ENCODE measurements at regions not wholly inside any gene's neighbourhood (a gene's known extent, or its start where the extent isn't known, plus 50 kb on each side); places are given as distances from the start of the nearest gene placed in this dataset.

DNA sequence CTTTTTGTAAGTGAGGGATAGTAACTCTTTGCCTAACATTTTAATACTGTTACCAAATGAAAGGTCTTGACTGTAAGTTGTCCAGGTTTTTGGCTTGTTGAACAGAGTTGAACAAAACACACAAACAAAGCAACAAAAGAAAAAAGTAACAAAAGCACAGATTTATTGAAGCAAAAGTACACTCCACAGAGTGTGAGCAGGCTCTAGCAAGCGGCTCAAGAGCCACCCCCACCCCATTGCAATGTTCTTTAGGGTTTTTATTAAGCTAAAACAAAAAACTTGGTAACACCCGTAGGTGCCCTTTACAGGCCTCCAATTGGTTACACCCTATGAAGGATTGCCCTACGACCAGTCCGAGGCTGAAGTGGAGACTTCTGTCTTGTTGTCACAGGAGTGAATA, 197.4 kb upstream of the MAP3K1 start:
- DNase-seq, result no peak

DNA sequence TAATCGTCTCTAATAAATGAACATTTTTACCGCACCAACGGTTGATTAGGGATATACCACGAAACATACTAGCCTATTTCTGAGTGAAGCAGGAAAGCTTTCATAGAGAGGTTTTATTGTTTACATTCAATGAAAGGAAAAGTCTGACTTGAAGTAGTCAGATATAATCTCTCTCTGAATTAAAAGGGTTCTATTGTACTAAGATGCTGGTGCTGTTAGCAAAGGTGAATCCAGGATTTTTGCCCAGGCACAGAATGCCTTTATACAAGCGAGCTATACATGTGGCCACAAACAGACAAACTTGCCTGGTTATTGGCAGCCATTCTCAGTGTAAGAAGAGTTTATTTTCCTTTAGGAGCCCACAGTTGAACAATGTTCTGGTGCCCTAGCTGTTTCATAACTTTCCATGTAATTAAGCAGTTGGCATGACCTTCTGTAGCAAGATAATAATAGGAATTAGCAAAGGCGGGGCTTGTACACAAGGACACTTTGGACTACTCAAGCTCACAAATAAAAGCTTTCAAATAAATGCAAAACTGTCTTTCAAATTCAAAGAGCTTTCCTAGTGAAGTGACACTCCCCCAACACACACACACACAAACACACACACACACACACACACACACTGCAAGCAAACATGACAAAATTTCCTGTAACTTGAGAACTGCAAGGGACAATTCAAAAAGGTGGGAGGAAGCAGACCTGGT, 198.7 kb upstream of the MAP3K1 start:
- DNase-seq, result no peak

DNA sequence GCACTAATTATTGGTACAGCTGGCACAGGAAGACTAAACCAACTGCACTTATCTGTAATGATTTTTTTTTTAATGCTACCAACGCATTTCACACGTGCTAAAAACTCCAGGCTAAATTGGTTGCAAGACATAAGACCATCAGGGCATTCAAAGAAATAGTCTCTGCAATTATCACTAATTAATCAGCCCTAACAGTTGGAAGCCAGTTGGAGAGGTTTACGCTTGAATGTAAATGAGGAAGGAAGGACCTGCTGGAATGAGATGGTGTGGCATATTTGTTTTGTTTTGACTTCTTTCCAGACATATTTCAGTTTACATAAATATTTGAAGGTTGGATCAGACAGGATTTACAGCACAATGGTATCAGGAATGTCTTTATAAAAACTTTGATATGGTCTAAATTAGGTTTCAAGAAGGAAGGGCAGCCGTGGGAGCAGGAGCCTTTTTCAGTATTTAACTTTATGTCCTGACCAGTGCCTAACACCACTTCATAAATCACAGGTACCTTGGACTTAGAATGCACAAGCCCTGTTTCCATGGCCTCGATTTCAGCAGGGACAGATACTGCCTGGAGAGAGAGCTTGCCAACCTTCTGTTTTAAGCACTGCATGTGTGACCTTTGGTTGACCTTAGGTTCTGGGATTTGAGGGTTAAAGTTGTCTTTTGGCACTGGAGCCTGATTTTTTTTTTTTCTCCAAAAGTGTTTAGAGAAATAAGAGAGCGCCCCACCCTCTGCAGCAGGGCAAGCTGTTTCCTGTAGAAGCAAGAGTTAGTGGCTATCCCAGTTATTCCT, 199.8 kb upstream of the MAP3K1 start:
- DNase-seq, result no peak

DNA sequence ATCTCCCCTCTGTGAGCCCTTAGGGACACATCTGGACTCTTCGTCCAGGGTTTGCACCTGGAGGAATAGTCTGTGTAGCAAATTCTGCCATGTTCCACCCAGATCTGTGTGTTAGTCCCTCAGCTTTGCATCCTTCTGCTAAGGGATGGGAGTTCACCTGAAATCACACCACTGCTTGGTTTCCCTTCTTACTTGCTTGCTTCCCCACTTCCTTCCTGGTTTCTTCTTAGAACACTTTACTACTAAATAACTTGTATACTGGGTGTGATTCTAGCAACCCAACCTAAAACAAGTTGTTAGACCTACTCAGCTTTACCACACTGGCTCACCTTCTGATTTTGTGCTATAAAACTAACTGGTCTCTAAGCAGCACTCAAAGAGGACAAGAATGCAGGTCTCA, 202.6 kb upstream of the MAP3K1 start:
- no peak for DNase-seq

GRCh38 chr5:56612353-56612752, 203.0 kb upstream of the MAP3K1 start:
- DNase-seq, result no peak

DNA sequence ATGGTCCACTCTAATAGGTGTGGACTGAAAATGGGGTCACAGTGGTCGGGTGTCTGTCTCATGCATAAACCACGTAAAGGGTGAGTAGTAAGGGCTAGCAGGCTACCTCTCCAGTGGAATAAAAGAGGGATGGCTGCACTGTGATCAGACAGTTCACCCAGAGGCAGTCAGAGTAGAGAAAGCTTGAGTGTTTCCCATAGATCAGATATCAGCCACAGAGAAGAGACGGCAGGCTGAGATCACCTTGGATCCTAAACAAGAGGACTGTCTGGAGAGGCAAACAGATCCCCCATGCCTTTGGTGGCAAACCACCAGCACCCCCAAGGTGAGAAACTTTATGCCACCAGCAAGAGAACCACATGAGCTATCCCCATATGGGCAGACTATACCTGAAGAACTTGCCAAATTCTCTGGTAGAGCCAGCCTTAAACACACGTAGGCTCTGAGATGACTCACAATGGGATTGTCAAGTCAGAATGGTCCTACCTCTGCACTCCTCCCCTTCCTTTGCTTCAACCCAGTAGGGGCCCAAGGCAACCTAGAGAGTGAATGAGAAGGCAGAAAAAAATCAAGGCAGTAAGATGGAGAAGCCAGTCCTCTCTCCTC, 205.2 kb upstream of the MAP3K1 start:
- DNase-seq, result no peak

DNA sequence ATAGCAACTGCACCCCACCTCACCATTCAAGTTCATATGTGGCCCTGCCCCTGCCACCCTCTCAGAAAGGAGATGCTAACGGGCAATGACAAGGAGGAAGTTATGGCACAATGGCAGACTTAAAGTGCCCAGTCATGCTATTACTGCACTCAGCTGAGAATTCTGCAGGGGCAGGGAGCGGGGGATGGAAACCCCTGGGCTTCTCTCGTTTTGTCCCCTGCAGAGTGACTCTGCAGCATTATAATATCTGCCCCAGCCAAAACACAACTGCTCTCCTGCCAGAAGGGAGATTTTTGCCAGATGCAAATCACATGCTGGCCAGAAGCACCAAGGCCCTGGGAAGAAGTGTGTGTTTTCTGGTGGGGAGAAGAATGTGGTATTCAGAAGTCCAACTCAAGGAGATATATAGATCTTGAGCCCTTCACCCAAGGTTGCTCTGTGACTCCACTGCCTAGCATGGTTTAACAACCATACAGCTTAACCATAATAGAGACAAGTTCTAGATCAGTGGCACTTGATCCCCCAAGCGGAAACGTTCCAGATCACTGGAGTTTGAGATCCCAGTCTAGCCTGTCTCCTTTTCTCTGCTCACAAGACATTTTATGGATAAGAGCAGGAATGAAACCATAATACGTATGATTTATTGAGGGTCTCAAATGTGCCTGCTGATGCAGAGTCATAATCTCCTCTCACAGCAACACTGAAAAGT, 207.0 kb upstream of the MAP3K1 start:
- peak; percentile 90 for DNase-seq

- no peak for DNase-seq
Observed at GRCh38 chr5:56607551-56607950, 207.8 kb upstream of the MAP3K1 start.

DNA sequence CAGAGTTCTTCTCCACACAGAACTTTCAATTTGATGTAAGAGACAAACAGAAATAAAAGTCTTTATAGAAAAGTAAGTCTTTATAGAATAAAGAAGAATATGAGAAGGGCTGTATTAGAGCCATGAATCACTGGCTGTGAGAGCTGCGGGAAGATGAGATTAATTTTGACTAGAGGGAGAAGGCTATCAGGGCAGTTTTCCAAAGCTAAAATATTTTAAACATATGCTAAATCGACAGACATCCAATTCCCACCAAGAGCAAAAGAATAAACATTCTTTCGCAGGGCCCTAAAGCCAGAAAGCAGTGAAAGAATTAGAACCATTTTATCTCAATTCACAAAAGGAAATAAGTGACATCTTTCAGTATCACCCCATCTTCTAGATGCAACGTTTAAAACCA, 208.3 kb upstream of the MAP3K1 start:
- DNase-seq, result no peak

GRCh38 chr5:56606192-56606591, 209.2 kb upstream of the MAP3K1 start:
- no peak for DNase-seq

DNA sequence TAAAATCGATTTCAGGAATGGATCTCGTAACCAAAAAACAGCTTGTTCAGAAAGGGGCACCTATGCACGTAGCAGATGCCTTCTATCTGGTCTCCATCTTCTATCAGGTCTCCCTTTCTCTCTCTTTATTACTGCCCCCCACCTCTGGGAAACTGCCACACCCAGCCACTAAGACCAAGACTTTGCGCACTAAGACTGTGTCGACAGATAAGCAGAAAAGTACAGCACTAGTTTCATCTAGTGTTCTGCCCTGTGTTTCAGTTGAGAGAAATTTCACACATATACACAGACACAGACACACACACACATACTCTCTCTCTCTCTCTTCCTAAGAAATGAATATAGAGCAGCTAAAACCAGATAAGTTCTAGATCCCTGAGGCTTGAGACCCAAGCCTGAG, 210.1 kb upstream of the MAP3K1 start:
- DNase-seq, result peak; percentile 75

- DNase-seq, result no peak
Observed at GRCh38 chr5:56601641-56602071, 213.7 kb upstream of the MAP3K1 start.

GRCh38 chr5:56598941-56599340, 216.4 kb upstream of the MAP3K1 start:
- DNase-seq, result no peak

DNA sequence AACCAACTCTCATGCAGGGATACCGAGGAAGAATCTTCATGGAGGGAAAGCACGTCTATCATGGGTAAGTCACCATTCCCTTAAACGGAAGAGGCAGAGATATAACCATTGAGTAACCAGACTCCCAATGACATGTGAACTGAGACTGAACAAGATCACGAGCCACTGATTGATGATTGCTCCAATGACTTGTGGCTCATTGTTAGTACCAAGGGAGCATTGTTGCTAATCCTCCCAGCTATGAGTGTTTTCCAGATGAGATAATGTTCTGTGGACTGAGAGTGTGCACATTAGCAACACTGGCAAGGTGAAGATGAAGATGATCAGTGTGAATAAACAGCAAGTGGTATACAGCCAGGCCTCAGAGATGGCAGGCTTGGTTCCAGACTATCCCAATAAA, 219.2 kb upstream of the MAP3K1 start:
- no peak for DNase-seq

GRCh38 chr5:56595566-56595965, 219.8 kb upstream of the MAP3K1 start:
- DNase-seq, result no peak

GRCh38 chr5:56594792-56595191, 220.6 kb upstream of the MAP3K1 start:
- no peak for DNase-seq

DNA sequence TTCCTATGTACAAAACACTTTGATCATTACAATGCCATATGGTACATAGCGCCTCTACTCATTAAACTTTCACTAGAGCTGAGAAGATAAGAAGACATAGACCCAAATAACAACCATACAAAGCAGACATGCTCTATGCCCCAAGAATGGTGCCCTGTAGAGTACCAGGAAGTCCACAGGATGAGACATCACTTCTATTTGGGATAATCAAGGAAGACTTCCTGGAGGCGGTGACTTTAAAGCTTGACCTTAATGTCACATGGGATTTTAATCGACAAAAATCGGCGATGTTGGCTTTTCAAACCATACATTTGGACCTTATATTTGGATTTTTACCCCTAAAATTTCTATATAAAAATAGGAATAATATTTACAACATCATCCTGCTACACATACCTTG, 224.3 kb upstream of the MAP3K1 start:
- no peak for DNase-seq

GRCh38 chr5:56589481-56589860, 225.9 kb upstream of the MAP3K1 start:
- DNase-seq, result no peak

GRCh38 chr5:56588636-56589480, 226.5 kb upstream of the MAP3K1 start:
- peak; percentile 58 for DNase-seq

DNA sequence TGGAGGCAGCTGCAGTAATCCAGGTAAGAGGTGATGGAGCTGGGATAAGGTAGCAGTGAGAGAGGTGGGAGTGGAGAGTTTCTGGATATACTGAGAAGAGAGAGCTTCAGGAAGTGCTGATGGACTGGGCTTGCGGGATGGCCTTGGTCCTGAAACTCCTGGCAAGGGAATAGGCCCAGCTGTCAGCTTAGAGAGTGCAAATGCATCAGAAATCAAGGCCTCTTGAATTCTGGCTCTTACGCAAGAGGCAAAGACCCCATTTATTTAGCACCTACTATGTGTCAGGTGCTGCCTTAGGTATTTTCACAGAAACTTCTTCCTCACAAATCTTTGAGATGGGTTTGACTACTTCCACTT, 227.2 kb upstream of the MAP3K1 start:
- DNase-seq, result no peak

DNA sequence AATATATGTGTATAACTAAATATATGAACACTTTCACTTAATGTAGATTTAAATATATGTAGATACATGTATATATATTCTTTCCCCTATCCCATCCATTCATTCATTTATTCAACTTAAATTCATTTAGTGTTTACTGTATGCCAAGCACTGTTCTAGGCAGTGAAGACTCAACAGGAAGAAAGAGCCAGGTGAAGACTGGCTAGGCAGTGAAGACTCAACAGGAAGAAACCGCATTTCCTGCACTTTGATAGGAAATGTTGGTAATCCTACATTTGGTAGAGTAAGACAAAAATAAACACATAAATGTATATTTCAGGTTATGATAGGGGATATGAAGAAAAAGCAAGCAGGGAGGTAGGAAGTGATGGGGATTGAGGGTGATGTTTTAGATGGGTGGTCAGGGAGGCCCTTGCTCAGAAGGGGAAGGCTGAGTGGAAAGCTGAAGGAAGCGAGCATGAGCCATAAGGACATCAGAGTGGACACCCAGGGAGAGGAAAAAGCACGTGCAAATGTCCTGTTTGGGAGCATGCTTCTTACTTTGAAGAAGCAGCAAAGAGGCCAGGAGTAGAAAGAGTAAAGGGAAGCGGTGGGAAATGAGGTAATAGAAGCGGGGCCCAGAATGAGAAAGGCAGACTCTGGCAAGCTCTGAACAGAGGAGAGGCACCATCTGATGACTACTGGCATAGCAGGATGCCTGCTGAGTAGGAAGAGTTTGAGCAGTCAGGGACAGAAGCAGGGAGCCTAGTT, 227.8 kb upstream of the MAP3K1 start:
- DNase-seq, result no peak

Data from hematopoietic multipotent progenitor cell treated with erythropoietin and hydrocortisone succinate and interleukin-3 and kit ligand, for 4 days (in vitro differentiated cells).